Esophagus squamous epithelium (tissue), 4 donors: ENCODE measurements at regions not wholly inside any gene's neighbourhood (a gene's known extent, or its start where the extent isn't known, plus 50 kb on each side); places are given as distances from the start of the nearest gene placed in this dataset.

ENCODE experiments used
- POLR2A ChIP-seq, 4 donors: fragments of 450-650 bp; IDR thresholded peaks; one replicate each; pipeline ENCODE4 v1.6.1; 2017; ENCODE audit warnings: antibody characterized with exemption in 4 of 4, mild to moderate bottlenecking in 4 of 4, moderate library complexity in 3 of 4
- TF ChIP-seq, protein P1 (sequence below), 6 experiments: fragments of 450-650 bp in 4 of 6; fragments of 200-600 bp in 2 of 6; sonication (generic) in 2 of 6; IDR thresholded peaks; one replicate each; pipeline ENCODE4 v1.5.1; 2016 to 2019; ENCODE audit warnings: antibody characterized with exemption in 6 of 6, mild to moderate bottlenecking in 4 of 6, moderate library complexity in 4 of 6

DNA sequence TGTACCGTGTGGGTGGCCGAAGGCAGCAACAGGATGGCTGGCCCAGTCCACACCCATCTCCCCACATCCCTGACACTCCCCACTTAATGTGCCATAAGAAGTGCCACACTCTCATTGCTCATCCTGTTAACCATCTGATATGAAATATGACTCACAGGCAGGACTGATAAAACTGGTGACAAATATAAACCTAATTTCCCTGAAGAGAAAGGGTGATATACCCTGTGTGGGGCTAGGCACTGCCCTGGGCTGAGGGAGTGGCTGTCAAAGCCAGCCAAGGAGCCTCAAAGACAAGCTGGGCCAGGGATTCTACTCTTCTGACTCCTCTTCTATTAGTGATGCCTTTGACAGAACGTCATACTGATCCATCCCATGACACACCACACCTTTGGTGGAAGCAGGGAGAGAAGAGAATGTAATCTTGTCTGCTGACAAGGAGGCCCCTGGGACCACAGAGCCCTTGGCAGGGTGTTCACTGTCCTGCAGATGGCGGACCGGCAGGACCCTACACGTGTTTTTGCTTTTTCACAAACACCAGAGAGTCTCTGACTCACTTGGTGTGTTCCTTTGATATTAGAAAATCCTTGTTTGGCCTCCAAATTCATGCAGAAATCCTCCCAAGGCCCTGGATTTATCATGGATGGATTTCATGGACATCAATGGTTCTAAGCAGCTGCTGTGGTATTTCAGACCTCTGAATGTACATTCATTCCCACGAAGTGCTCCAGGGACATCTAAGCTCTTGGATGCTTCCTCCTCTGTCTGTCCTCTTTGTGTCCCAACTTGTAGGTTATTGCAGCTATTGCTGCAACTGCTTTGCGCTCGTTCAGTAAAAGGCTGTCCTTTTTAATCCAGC, 98.0 kb upstream of the WASF3 start:
- TF ChIP-seq, protein P1, sequence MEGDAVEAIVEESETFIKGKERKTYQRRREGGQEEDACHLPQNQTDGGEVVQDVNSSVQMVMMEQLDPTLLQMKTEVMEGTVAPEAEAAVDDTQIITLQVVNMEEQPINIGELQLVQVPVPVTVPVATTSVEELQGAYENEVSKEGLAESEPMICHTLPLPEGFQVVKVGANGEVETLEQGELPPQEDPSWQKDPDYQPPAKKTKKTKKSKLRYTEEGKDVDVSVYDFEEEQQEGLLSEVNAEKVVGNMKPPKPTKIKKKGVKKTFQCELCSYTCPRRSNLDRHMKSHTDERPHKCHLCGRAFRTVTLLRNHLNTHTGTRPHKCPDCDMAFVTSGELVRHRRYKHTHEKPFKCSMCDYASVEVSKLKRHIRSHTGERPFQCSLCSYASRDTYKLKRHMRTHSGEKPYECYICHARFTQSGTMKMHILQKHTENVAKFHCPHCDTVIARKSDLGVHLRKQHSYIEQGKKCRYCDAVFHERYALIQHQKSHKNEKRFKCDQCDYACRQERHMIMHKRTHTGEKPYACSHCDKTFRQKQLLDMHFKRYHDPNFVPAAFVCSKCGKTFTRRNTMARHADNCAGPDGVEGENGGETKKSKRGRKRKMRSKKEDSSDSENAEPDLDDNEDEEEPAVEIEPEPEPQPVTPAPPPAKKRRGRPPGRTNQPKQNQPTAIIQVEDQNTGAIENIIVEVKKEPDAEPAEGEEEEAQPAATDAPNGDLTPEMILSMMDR (IDR thresholded peaks at IDR 0.05): no peak
- TF ChIP-seq POLR2A (IDR thresholded peaks at IDR 0.05): no peak
